GM18870 (cell line): ENCODE measurements at regions not wholly inside any gene's neighbourhood (a gene's known extent, or its start where the extent isn't known, plus 50 kb on each side); places are given as distances from the start of the nearest gene placed in this dataset.

Experiments
- ATAC-seq: cut with Tn5 transposase; IDR thresholded peaks from one replicate; pipeline ENCODE4 v1.9.1; 2021; ENCODE audit warnings: moderate library complexity; ENCODE audit not compliant: unreplicated experiment

- ATAC-seq = no peak
Measured at GRCh38 chr5:50963971-50964745, 297.7 kb downstream of the PARP8 start.

GRCh38 chr5:50964746-50965653, 298.6 kb downstream of the PARP8 start:
- ATAC-seq = no peak

- ATAC-seq = no peak
Measured at GRCh38 chr5:50965654-50966375, 299.4 kb downstream of the PARP8 start.

- no peak for ATAC-seq
Measured at GRCh38 chr5:50967009-50967562, 300.6 kb downstream of the PARP8 start.

- no peak for ATAC-seq
Measured at GRCh38 chr5:50967563-50968355, 301.3 kb downstream of the PARP8 start.

GRCh38 chr5:50968356-50969149, 302.1 kb downstream of the PARP8 start:
- no peak for ATAC-seq

- ATAC-seq = no peak
Measured at GRCh38 chr5:50969151-50970031, 303.0 kb downstream of the PARP8 start.

- ATAC-seq = no peak
Measured at GRCh38 chr5:50975840-50976239, 309.4 kb downstream of the PARP8 start.

- no peak for ATAC-seq
Measured at GRCh38 chr5:50978924-50979323, 312.5 kb downstream of the PARP8 start.

- no peak for ATAC-seq
Measured at GRCh38 chr5:50984640-50985039, 318.2 kb downstream of the PARP8 start.

GRCh38 chr5:50990296-50990924, 324.0 kb downstream of the PARP8 start:
- no peak for ATAC-seq

GRCh38 chr5:50995285-50995942, 329.0 kb downstream of the PARP8 start:
- ATAC-seq = no peak

- no peak for ATAC-seq
Measured at GRCh38 chr5:51001227-51001923, 334.9 kb downstream of the PARP8 start.

- no peak for ATAC-seq
Measured at GRCh38 chr5:51002368-51002767, 335.9 kb downstream of the PARP8 start.

GRCh38 chr5:51013036-51013435, 346.6 kb downstream of the PARP8 start:
- ATAC-seq = no peak

- ATAC-seq = no peak
Measured at GRCh38 chr5:51018423-51018822, 352.0 kb downstream of the PARP8 start.

- ATAC-seq = no peak
Measured at GRCh38 chr5:51024263-51024662, 357.8 kb downstream of the PARP8 start.
